Fibroblast of the aortic adventitia (primary cell): ENCODE measurements at regions not wholly inside any gene's neighbourhood (a gene's known extent, or its start where the extent isn't known, plus 50 kb on each side); places are given as distances from the start of the nearest gene placed in this dataset.
"Not testable (repeated sequence)": the region's sequence is repeated elsewhere in the genome, so short reads cannot be mapped to it uniquely, and the experiment has no call there.

ENCODE experiments used
- DNase-seq: peaks from one replicate; pipeline ENCODE4 v3.0.0-alpha.2; 2010; ENCODE audit warnings: low read depth
- H3K4me3 ChIP-seq: 2 replicates; pipeline ENCODE4 v1.5.1; 2011; ENCODE audit warnings: low read depth, mild to moderate bottlenecking, control low read depth, low read length, moderate library complexity
- TF ChIP-seq, protein P1 (sequence below): IDR thresholded peaks from 2 replicates; pipeline ENCODE4 v1.5.1; 2011; ENCODE audit warnings: mild to moderate bottlenecking, low read length, control low read depth, inconsistent platforms; ENCODE audit not compliant: insufficient read depth

DNA sequence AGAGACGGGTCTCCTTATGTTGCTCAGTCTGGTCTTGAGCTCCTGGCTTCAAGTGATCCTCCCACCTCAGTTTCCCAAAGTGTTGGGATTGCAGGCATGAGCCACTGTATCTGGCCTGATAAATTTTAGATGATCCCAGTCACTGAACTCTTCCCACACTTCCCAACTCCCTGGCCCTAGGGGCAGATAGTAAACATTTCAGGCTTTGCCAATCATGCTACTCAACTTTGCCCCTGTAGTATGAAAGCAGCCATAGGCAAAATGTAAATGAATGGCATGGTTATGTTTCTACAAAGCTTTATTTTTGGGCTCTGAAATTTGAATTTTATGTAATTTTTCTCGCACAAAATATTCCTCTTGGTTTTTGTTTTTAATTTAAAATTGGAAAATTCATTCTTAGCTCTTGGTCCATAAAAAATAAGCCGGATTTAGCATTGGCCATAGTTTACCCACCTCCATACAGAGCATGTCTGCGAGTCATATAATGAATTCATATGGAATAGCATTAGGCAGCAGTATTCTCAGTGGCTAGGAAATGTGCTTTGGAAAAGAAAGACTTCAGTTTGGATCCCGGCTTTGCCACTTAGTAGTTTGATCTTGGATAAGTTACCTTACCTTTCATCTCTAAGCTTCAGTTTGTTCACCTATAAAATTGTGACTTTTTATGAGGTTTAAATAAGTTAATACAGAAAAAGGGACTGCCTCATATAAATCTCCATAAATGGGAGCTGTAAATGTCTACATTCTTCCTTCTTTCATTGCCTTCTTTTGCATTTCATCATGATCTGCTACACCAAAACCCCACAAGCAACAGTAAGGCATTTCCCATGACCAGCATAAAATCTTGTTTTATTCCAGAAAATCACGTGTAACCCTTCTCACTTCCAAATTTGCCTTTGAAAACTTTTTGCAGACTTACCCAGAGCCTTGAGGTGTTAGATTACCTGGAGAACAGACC, 360.3 kb upstream of the TPM1 start:
- DNase-seq, result no peak
- TF ChIP-seq, protein P1, sequence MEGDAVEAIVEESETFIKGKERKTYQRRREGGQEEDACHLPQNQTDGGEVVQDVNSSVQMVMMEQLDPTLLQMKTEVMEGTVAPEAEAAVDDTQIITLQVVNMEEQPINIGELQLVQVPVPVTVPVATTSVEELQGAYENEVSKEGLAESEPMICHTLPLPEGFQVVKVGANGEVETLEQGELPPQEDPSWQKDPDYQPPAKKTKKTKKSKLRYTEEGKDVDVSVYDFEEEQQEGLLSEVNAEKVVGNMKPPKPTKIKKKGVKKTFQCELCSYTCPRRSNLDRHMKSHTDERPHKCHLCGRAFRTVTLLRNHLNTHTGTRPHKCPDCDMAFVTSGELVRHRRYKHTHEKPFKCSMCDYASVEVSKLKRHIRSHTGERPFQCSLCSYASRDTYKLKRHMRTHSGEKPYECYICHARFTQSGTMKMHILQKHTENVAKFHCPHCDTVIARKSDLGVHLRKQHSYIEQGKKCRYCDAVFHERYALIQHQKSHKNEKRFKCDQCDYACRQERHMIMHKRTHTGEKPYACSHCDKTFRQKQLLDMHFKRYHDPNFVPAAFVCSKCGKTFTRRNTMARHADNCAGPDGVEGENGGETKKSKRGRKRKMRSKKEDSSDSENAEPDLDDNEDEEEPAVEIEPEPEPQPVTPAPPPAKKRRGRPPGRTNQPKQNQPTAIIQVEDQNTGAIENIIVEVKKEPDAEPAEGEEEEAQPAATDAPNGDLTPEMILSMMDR, result no peak
- no peak overlapping the region for H3K4me3 ChIP-seq

DNA sequence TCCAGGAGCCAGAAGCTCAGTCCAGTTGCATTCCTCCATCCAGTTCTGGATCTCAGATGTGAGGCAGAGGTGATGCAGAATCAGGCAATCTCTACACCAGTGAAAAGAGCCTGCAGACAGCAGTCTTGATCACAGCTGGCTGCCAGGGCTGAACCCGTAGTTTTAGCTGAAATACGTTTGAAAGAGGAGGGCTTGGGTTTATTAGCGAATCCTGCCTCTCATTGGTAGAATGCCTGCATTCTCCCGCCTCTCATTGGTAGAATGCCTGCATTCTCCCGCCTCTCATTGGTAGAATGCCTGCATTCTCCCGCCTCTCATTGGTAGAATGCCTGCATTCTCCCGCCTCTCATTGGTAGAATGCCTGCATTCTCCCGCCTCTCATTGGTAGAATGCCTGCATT, 359.4 kb upstream of the TPM1 start:
- not testable (repeated sequence) for DNase-seq, H3K4me3 ChIP-seq

DNA sequence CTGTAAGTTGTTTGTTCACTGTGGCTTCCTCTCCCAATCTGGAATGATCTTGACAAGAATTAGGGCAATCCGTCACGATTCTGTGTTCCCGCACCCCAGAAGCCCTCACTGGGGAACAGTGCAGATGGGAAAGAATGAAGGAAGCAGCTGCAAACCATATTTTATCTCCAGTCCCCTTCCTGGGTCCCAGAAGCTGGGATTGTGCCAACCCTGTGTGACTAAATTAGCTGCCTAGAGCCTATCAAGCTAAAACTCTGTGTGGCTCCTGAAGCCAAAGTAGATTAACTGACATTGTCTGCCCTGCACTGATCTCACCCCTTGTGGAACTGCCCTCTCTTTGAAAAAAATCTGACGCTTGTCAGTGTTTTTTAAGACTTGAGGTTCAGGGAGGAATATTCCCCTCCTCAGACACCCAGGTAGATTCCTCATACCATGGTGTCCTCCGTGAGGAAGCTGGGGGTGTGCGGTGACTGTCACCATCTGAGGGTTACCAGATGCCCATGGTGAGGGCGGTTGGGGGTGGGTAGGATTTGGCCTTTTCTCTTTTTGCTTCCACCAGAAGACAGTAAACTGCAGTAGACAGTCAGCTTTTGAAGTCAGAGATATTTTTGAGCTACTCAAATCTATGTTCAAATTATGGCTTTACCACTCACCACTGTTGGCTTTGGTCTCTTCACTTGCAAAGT, 358.3 kb upstream of the TPM1 start:
- no peak for DNase-seq
- no peak overlapping the region for H3K4me3 ChIP-seq
- TF ChIP-seq, protein P1, result no peak

DNA sequence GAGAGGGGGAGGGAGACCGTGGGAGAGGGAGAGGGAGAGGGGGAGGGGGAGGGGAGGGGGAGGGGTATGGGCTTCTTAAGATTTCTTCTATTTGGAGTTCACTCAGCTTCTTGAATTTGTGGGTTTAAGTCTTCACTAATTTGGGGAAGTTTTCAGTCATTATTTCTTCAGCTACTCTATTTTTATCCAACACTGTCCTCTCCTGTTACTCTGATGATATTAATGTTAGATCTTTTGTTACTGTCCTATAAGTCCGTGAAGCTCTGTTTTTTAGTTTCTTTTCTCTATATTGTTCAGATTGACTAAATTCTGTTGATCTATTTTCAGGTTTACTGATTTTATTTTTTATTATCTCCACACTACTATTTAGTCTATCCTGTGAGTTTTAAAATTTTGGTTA, 351.5 kb upstream of the TPM1 start:
- TF ChIP-seq, protein P1, result no peak
- DNase-seq, result peak; percentile 37
- no peak overlapping the region for H3K4me3 ChIP-seq

GRCh38 chr15:62697636-62698035, 344.9 kb upstream of the TPM1 start:
- TF ChIP-seq, protein P1, result no peak
- DNase-seq, result no peak
- no peak overlapping the region for H3K4me3 ChIP-seq

- no peak for DNase-seq
- TF ChIP-seq, protein P1, result no peak
- H3K4me3 ChIP-seq, result no peak overlapping the region
Measured at GRCh38 chr15:62698646-62699045, 343.9 kb upstream of the TPM1 start.

DNA sequence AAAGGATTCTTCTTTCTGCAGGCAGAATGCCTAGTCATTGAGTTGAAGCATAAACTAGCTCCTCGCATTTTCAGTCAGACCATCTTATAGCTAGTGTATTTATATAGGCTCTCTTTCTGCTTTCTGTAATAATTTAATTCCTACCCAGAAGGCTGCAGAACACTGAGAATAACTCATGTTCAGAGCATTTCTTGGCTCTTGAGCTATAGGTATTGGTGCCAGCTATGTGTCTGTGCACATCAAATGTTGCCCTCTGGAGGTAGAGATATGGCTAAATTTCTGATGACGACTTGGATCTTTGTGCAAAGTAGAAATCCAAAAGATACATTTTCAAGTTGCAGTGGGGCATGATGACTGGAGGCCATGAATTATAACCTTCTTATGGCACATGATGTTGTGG, 336.2 kb upstream of the TPM1 start:
- TF ChIP-seq, protein P1, result no peak
- no peak overlapping the region for H3K4me3 ChIP-seq
- DNase-seq, result peak; percentile 47
